IMR-90 (cell line): ENCODE measurements at regions not wholly inside any gene's neighbourhood (a gene's known extent, or its start where the extent isn't known, plus 50 kb on each side); places are given as distances from the start of the nearest gene placed in this dataset.
A peak's percentile ranks its signal among the peaks of the same experiment; 100 is the strongest.

Source experiments
- ATAC-seq: fragments of 200-7000 bp; cut with Tn5 transposase; 2 replicates; pipeline ENCODE4 v1.9.1; 2020; ENCODE audit warnings: low read depth, mild to moderate bottlenecking, moderate library complexity
- BruUV-seq: library from RNA; stranded (reverse); fragments of 400-500 nt; replicated peaks from 2 replicates; lab custom pipeline; 2021; lab: Mats Ljungman, UMichigan
- CTCF ChIA-PET: fragments of 300-600 bp; formaldehyde crosslinking; extraction: SDS; loops from one replicate; lab custom pipeline; 2021; ENCODE audit warnings: antibody characterized with exemption; lab: Yijun Ruan, JAX
- POLR2A ChIA-PET: fragments of 300-600 bp; sonication (Branson Sonifier 250); formaldehyde crosslinking; loops from one replicate; lab custom pipeline; 2022; ENCODE audit warnings: antibody characterized with exemption; ENCODE audit not compliant: unreplicated experiment; lab: Charles Lee
- DNase-seq: peaks from one replicate; pipeline ENCODE4 v3.0.0; 2013
- H2AFZ ChIP-seq: replicated peaks from 2 replicates; pipeline ENCODE3; 2013; ENCODE audit warnings: low read length, mild to moderate bottlenecking; ENCODE audit not compliant: poor library complexity
- H2AK5ac ChIP-seq: 2 replicates; pipeline ENCODE4 v1.6.1; 2013; ENCODE audit warnings: low read depth, low read length, inconsistent platforms
- H2AK9ac ChIP-seq: replicated peaks from 2 replicates; pipeline ENCODE3; 2013; ENCODE audit warnings: mild to moderate bottlenecking, low read depth, low read length, moderate library complexity; ENCODE audit not compliant: poor library complexity
- H2BK120ac ChIP-seq: 2 replicates; pipeline ENCODE4 v1.6.1; 2013; ENCODE audit warnings: low read depth, low read length, inconsistent platforms
- H2BK15ac ChIP-seq: 3 replicates; pipeline ENCODE4 v1.6.1; 2013; ENCODE audit warnings: low read depth, low read length, inconsistent platforms
- H2BK20ac ChIP-seq: 2 replicates; pipeline ENCODE4 v1.6.1; 2013; ENCODE audit warnings: low read depth, mild to moderate bottlenecking, inconsistent platforms, low read length, moderate library complexity
- H2BK5ac ChIP-seq: 2 replicates; pipeline ENCODE4 v1.6.1; 2013; ENCODE audit warnings: mild to moderate bottlenecking, low read depth, low read length, inconsistent platforms; ENCODE audit not compliant: poor library complexity, severe bottlenecking
- H3K14ac ChIP-seq: replicated peaks from 2 replicates; pipeline ENCODE4 v1.6.1; 2013; ENCODE audit warnings: low read depth, low read length, inconsistent platforms
- H3K18ac ChIP-seq: 2 replicates; pipeline ENCODE4 v1.6.1; 2013; ENCODE audit warnings: low read depth, low read length, control low read depth
- H3K23ac ChIP-seq: 2 replicates; pipeline ENCODE4 v1.6.1; 2013; ENCODE audit warnings: low read depth, low read length, inconsistent platforms
- H3K27ac ChIP-seq: 2 replicates; pipeline ENCODE4 v1.5.1; 2013; ENCODE audit warnings: mild to moderate bottlenecking, control low read depth, low read length; ENCODE audit not compliant: insufficient read depth
- H3K27me3 ChIP-seq: 2 replicates; pipeline ENCODE4 v1.6.1; 2013; ENCODE audit warnings: low read length; ENCODE audit not compliant: control insufficient read depth, insufficient read depth
- H3K36me3 ChIP-seq: 2 replicates; pipeline ENCODE4 v1.6.1; 2013; ENCODE audit warnings: low read length, mixed read lengths; ENCODE audit not compliant: control insufficient read depth, insufficient read depth
- H3K4ac ChIP-seq: 2 replicates; pipeline ENCODE4 v1.6.1; 2013; ENCODE audit warnings: low read depth, low read length, inconsistent platforms
- H3K4me1 ChIP-seq: 2 replicates; pipeline ENCODE4 v1.6.1; 2013; ENCODE audit warnings: low read length, mixed read lengths; ENCODE audit not compliant: control insufficient read depth, insufficient read depth
- H3K4me2 ChIP-seq: 2 replicates; pipeline ENCODE4 v1.6.1; 2013; ENCODE audit warnings: low read depth, mild to moderate bottlenecking, control low read depth, low read length, moderate library complexity
- H3K4me3 ChIP-seq: 2 replicates; pipeline ENCODE4 v1.5.1; 2013; ENCODE audit warnings: low read depth, mild to moderate bottlenecking, control low read depth, low read length, moderate library complexity; ENCODE audit not compliant: insufficient read depth
- H3K56ac ChIP-seq: 2 replicates; pipeline ENCODE4 v1.6.1; 2013; ENCODE audit warnings: low read length, inconsistent platforms; ENCODE audit not compliant: insufficient read depth; ENCODE audit errors: extremely low read depth
- H3K79me1 ChIP-seq, 2 experiments: 2 replicates each; pipeline ENCODE4 v1.6.1; 2013; ENCODE audit warnings: low read length in 2 of 2, inconsistent platforms in 1 of 2, low read depth in 1 of 2
- H3K9ac ChIP-seq: 2 replicates; pipeline ENCODE4 v1.6.1; 2013; ENCODE audit warnings: low read depth, low read length, control low read depth
- H3K9me1 ChIP-seq: 2 replicates; pipeline ENCODE4 v1.6.1; 2013; ENCODE audit warnings: low read length, inconsistent platforms; ENCODE audit not compliant: insufficient read depth
- H3K9me3 ChIP-seq: 2 replicates; pipeline ENCODE4 v1.6.1; 2013; ENCODE audit warnings: low read length; ENCODE audit not compliant: control insufficient read depth, insufficient read depth
- H4K20me1 ChIP-seq: 2 replicates; pipeline ENCODE4 v1.6.1; 2013; ENCODE audit warnings: low read length, inconsistent platforms; ENCODE audit not compliant: insufficient read depth
- H4K5ac ChIP-seq: 2 replicates; pipeline ENCODE4 v1.6.1; 2013; ENCODE audit warnings: mild to moderate bottlenecking, low read depth, low read length, control low read depth
- H4K8ac ChIP-seq, 2 experiments: 2 replicates each; pipeline ENCODE4 v1.6.1; 2013; ENCODE audit warnings: low read depth in 2 of 2, low read length in 2 of 2, control low read depth in 1 of 2, inconsistent platforms in 1 of 2
- H4K91ac ChIP-seq: 2 replicates; pipeline ENCODE4 v1.6.1; 2013; ENCODE audit warnings: low read depth, low read length, inconsistent platforms; ENCODE audit not compliant: insufficient read depth
- CEBPB ChIP-seq: IDR thresholded peaks from 2 replicates; pipeline ENCODE4 v1.6.1; 2012; ENCODE audit warnings: low read depth, low read length, improper control_type of control experiment
- FOS ChIP-seq: fragments of 150-350 bp; IDR thresholded peaks from 2 replicates; pipeline ENCODE4 v1.6.1; 2016; ENCODE audit warnings: low read depth, low read length
- MAFK ChIP-seq: IDR thresholded peaks from 2 replicates; pipeline ENCODE4 v1.6.1; 2012; ENCODE audit warnings: low read depth, low read length, improper control_type of control experiment
- MXI1 ChIP-seq: IDR thresholded peaks from 2 replicates; pipeline ENCODE4 v1.6.1; 2012; ENCODE audit warnings: low read depth, mild to moderate bottlenecking, low read length, moderate library complexity, borderline replicate concordance
- NFE2L2 ChIP-seq: fragments of 150-350 bp; IDR thresholded peaks from 2 replicates; pipeline ENCODE4 v1.6.1; 2016; ENCODE audit warnings: low read depth, mild to moderate bottlenecking, low read length
- RAD21 ChIP-seq: IDR thresholded peaks from 2 replicates; pipeline ENCODE4 v1.6.1; 2012; ENCODE audit warnings: low read length, improper control_type of control experiment
- RCOR1 ChIP-seq: IDR thresholded peaks from 2 replicates; pipeline ENCODE4 v1.6.1; 2012; ENCODE audit warnings: mild to moderate bottlenecking, low read length, improper control_type of control experiment; ENCODE audit not compliant: insufficient replicate concordance
- dilution Hi-C: fragments of 300-500 bp; cut with HindIII; formaldehyde crosslinking; loops from one replicate; pipeline ENCODE4 v1.14.3; 2018; ENCODE audit warnings: low sequenced_read_pairs; ENCODE audit not compliant: unreplicated experiment
- in situ Hi-C: fragments of 300-500 bp; cut with MboI; formaldehyde crosslinking; loops from 3 replicates; pipeline ENCODE4 v1.14.3; 2019; ENCODE audit warnings: low sequenced_read_pairs, inconsistent platforms, mixed read lengths
- intact Hi-C: fragments of 100-400 bp; cut with micrococcal nuclease; formaldehyde crosslinking; loops from 2 replicates; pipeline ENCODE4 v1.10.0; 2022

- no peak overlapping the region for H2BK5ac ChIP-seq
- DNase-seq (peak; percentile 54), ATAC-seq (peak; percentile 50; the same call in 1 of the 2 replicates)
- no peak overlapping the region for H3K27ac ChIP-seq
- TF ChIP-seq NFE2L2: no peak
- no peak for TF ChIP-seq RCOR1
- TF ChIP-seq FOS: no peak
- TF ChIP-seq MAFK: no peak
- TF ChIP-seq MXI1: no peak
- no peak for TF ChIP-seq RAD21
- no peak for TF ChIP-seq CEBPB
- H3K14ac ChIP-seq: no peak overlapping the region
- H3K4ac ChIP-seq: no peak overlapping the region
- peaks cover 4% of the 10 kb centered on the region for H3K4me1 ChIP-seq
- BruUV-seq: no TSS peak
- in situ Hi-C loops: loop anchor here (5.0 kb wide), 1 partner anchor 79 kb away; no protein-coding TSS in a partner anchor
- H4K20me1 ChIP-seq: no peaks in the 10 kb centered on the region
- no peaks in the 10 kb centered on the region for H3K36me3 ChIP-seq
- no peak overlapping the region for H4K91ac ChIP-seq
- H3K27me3 ChIP-seq: no peaks in the 10 kb centered on the region
- H3K4me2 ChIP-seq: no peak overlapping the region; the same call in 1 of the 2 replicates
- no peak overlapping the region for H2BK120ac ChIP-seq
- H3K23ac ChIP-seq: no peak overlapping the region
- no peak overlapping the region for H2AFZ ChIP-seq
- intact Hi-C loops: loop anchor here (5.0 kb wide), 1 partner anchor 544 kb away; no protein-coding TSS in a partner anchor
- no peak overlapping the region for H2AK5ac ChIP-seq
- H2AK9ac ChIP-seq: no peak overlapping the region
- H4K8ac ChIP-seq: no peak overlapping the region
- no peak overlapping the region for H2BK20ac ChIP-seq
- no peak overlapping the region for H4K5ac ChIP-seq
- no peak overlapping the region for H3K18ac ChIP-seq
- POLR2A ChIA-PET: no interaction called here
- no peak overlapping the region for H2BK15ac ChIP-seq
- no peak overlapping the region for H3K9ac ChIP-seq
- dilution Hi-C loops: no loop called here
- H3K4me3 ChIP-seq: no peak overlapping the region
- no peaks in the 10 kb centered on the region for H3K9me3 ChIP-seq
- H3K9me1 ChIP-seq: no peaks in the 10 kb centered on the region
- H3K56ac ChIP-seq: no peak overlapping the region
- no peaks in the 10 kb centered on the region for H3K79me1 ChIP-seq
- CTCF ChIA-PET: no interaction called here
These were observed 243.4 kb upstream of the ZNF717 start for GRCh38 chr3:76028774-76029173.
